ENCODE measurements at regions not wholly inside any gene's neighbourhood (a gene's known extent, or its start where the extent isn't known, plus 50 kb on each side); places are given as distances from the start of the nearest gene placed in this dataset.

DNA sequence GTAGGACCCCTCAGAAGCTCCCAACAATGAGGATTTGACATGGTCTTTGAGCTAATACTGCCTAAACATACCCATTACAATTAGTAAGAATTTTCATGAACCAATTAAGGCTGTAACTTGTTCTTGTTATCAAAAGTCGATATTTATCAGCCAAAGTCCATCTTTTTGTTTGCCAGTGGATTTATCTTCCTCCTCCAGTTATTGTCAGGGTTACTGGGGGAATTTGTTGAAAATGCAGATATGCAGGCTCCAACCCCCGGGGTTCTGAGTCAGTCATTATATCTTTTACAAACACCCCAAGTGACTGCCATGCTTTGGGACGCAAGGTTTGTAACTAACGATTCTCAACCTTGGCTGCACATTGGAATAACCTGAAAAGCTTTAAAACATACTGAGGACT, 338.8 kb upstream of the PPARGC1A start:
- TF ChIP-seq, protein P1, sequence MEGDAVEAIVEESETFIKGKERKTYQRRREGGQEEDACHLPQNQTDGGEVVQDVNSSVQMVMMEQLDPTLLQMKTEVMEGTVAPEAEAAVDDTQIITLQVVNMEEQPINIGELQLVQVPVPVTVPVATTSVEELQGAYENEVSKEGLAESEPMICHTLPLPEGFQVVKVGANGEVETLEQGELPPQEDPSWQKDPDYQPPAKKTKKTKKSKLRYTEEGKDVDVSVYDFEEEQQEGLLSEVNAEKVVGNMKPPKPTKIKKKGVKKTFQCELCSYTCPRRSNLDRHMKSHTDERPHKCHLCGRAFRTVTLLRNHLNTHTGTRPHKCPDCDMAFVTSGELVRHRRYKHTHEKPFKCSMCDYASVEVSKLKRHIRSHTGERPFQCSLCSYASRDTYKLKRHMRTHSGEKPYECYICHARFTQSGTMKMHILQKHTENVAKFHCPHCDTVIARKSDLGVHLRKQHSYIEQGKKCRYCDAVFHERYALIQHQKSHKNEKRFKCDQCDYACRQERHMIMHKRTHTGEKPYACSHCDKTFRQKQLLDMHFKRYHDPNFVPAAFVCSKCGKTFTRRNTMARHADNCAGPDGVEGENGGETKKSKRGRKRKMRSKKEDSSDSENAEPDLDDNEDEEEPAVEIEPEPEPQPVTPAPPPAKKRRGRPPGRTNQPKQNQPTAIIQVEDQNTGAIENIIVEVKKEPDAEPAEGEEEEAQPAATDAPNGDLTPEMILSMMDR (IDR thresholded peaks at IDR 0.05) = no peak
- intact Hi-C loops (cut with DNase I; ENCODE audit: low total_unique reads) = no loop called here

DNA sequence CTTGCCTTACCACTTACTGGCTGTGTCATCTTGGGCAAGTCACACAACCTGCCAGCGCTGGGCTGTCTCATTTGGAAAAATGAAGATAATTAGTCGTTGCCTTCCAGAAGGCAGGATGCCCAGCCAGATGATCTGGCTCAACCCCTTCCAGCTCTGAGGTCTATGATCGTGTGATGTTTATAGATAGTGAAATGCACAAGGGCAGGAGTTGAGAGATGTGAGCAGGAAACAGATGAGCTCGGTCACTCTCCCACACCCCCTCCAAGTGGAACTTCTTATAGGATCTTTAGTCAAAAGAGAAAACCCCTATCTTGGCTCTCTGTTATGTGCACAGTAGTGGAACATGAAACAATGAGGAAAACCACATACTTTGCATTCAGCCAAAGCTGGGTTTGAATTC, 336.8 kb upstream of the PPARGC1A start:
- Histone ChIP-seq H3K27ac (no peak overlapping the region), H3K4me3 (no peak overlapping the region), H3K4me1 (peaks cover 0 to 5% (median 0%) of the 10 kb centered on the region in 4 donors), H3K27me3 (peaks cover 0 to 8% of the 10 kb centered on the region in 2 donors), H3K36me3 (no peaks in the 10 kb centered on the region), H3K9me3 (no peaks in the 10 kb centered on the region)
- intact Hi-C loops (cut with DNase I; ENCODE audit: low total_unique reads) = no loop called here
- TF ChIP-seq, protein P1 (IDR thresholded peaks at IDR 0.05) = no peak
- DNase-seq = no peak

More for the DNA sequence above, 338.8 kb upstream of the PPARGC1A start:
- Histone ChIP-seq H3K27me3 (peaks cover 0 to 7% of the 10 kb centered on the region in 2 donors), H3K4me3 (no peak overlapping the region), H3K36me3 (no peaks in the 10 kb centered on the region), H3K9me3 (no peaks in the 10 kb centered on the region), H3K4me1 (peaks cover 0 to 5% (median 0%) of the 10 kb centered on the region in 4 donors), H3K27ac (no peak overlapping the region)
- DNase-seq = no peak

DNA sequence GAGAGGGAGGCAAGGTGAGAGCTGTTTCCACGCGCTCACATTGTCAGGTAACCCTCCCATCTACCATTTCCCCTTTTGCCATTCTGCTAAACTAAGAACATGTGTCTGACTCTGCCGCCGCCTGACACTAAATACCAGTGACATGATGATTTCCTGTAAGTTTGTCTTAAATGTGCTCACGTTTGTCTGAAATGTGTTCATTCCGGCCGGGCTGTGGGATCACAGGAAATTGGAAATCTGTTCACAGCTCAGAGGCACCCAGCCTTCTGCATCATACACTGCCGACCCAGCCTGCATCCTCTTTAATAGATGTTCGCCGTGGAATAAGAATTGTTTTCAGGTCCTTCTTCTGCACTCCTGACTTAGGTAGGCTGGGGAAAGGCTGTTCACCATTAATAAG, 336.2 kb upstream of the PPARGC1A start:
- no peak overlapping the region for H3K27ac ChIP-seq
- H3K9me3 ChIP-seq = no peaks in the 10 kb centered on the region
- no peak for DNase-seq
- peaks cover 0 to 8% of the 10 kb centered on the region in 2 donors for H3K27me3 ChIP-seq
- TF ChIP-seq, protein P1 (IDR thresholded peaks at IDR 0.05) = no peak
- H3K36me3 ChIP-seq = no peaks in the 10 kb centered on the region
- intact Hi-C loops (cut with DNase I; ENCODE audit: low total_unique reads) = no loop called here
- H3K4me1 ChIP-seq = peaks cover 0 to 5% (median 0%) of the 10 kb centered on the region in 4 donors
- H3K4me3 ChIP-seq = no peak overlapping the region

DNA sequence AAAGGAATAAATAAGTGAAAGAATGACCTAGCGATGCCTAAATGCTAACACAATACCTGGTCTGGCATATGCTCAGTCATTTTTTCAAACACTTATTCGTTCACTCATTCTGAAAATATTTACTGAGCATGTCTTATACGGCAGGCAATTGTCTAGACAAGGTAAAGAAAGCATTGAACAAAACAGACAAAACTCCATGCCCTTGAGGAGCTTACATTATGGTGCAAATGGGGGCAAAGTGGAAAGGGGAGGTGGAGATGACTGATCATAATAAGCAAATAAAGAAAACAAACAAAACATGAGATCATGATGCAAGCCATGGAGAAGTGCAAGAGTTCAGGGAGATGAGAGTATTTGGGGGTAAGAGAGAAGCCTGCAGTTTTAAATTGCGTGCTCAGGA, 334.6 kb upstream of the PPARGC1A start:
- no peak for DNase-seq
- no peak overlapping the region for H3K27ac ChIP-seq
- H3K9me3 ChIP-seq = no peaks in the 10 kb centered on the region
- intact Hi-C loops (cut with DNase I; ENCODE audit: low total_unique reads) = no loop called here
- H3K4me3 ChIP-seq = no peak overlapping the region
- peaks cover 0 to 8% of the 10 kb centered on the region in 2 donors for H3K27me3 ChIP-seq
- H3K4me1 ChIP-seq = peaks cover 0 to 5% (median 0%) of the 10 kb centered on the region in 4 donors
- TF ChIP-seq, protein P1 (IDR thresholded peaks at IDR 0.05) = no peak
- no peaks in the 10 kb centered on the region for H3K36me3 ChIP-seq

DNA sequence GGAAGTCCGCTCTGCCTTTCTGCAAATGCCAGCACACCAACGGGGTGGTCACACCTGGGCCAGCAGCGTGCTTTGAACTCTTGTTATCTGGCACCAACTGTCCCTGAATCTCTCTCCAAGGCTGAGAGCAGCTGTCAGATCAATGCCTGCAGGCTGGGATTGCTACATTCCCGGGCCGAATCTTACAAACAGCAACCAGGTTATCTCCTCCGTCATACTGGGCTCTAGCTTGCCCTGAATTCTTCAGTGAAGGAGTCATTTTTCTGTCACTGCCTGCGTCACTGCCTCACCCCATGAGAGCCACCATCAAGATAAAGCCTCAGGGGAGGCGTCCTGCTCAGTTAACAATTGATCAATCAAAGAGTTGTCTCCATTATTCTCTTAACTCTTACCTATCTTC, 329.4 kb upstream of the PPARGC1A start:
- no peak overlapping the region for H3K4me3 ChIP-seq
- intact Hi-C loops (cut with DNase I; ENCODE audit: low total_unique reads) = no loop called here
- no peaks in the 10 kb centered on the region for H3K36me3 ChIP-seq
- H3K27ac ChIP-seq = no peak overlapping the region
- peaks cover 0 to 4% of the 10 kb centered on the region in 2 donors for H3K27me3 ChIP-seq
- H3K4me1 ChIP-seq = no peaks in the 10 kb centered on the region
- no peak for DNase-seq
- TF ChIP-seq, protein P1 (IDR thresholded peaks at IDR 0.05) = no peak
- no peaks in the 10 kb centered on the region for H3K9me3 ChIP-seq

DNA sequence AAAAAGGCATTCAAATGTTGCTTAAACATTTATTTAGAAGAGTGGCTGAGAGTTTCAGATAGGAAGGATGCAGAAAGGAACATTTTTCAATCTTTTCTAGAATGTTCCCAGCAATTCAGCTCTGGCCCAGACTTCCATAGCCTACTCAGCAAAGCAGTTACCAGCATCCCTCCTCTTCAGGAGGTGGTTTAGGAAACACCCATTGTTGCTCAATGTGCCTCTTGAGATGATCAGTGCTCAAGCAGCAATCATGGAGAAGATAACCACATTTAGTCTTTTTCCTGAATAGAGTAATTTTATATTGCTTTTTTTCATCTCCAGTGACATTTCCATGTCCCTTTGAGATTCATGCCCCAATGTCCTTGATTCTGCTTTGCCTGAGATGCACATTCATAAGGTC, 328.7 kb upstream of the PPARGC1A start:
- Histone ChIP-seq H3K4me1 (no peaks in the 10 kb centered on the region), H3K27ac (no peak overlapping the region), H3K36me3 (no peaks in the 10 kb centered on the region), H3K9me3 (no peaks in the 10 kb centered on the region), H3K4me3 (no peak overlapping the region), H3K27me3 (no peaks in the 10 kb centered on the region)
- intact Hi-C loops (cut with DNase I; ENCODE audit: low total_unique reads) = no loop called here
- DNase-seq = no peak
- TF ChIP-seq, protein P1 (IDR thresholded peaks at IDR 0.05) = no peak

All from tibial artery (tissue), 4 donors.